GM15510 (cell line): ENCODE measurements at regions not wholly inside any gene's neighbourhood (a gene's known extent, or its start where the extent isn't known, plus 50 kb on each side); places are given as distances from the start of the nearest gene placed in this dataset.

Source experiments
- POLR2A ChIP-seq: IDR thresholded peaks from 3 replicates; pipeline ENCODE4 v1.6.1; 2011; ENCODE audit warnings: borderline replicate concordance; ENCODE audit not compliant: insufficient read length; ENCODE audit errors: extremely low read depth

- TF ChIP-seq POLR2A: no peak
Observed at GRCh38 chr14:34380471-34380845, 81.6 kb downstream of the SPTSSA start.

DNA sequence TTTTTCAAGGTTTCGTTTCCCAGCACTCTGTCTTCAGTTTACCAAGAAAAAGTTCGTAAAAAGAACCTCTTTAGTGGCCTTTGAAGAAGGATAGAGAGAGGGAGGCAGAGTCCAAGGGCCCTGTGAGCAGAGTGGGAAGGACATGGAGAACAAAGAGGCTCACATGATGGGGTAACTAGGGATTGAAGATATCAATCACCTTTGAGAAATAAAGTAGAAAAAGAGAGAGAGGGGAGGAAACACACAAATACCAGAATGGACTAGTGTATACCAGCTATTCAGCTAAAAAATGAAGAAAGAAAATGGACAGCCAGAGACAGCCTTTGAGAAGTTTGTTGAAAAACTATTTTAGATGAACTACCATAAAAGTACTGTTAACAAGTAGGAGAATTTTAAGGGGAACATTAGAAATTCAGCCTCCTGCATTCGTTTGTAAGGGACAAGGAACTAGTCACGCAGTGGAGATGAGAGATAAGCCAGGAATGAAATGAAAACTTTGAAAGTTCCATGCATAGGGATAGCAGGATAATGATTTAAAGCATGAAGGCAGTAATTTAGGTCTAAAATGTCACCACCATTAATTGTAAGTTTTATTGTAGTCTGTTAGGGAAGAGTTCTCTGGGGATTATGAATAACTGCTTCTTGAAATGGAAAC, 82.1 kb downstream of the SPTSSA start:
- no peak for TF ChIP-seq POLR2A

DNA sequence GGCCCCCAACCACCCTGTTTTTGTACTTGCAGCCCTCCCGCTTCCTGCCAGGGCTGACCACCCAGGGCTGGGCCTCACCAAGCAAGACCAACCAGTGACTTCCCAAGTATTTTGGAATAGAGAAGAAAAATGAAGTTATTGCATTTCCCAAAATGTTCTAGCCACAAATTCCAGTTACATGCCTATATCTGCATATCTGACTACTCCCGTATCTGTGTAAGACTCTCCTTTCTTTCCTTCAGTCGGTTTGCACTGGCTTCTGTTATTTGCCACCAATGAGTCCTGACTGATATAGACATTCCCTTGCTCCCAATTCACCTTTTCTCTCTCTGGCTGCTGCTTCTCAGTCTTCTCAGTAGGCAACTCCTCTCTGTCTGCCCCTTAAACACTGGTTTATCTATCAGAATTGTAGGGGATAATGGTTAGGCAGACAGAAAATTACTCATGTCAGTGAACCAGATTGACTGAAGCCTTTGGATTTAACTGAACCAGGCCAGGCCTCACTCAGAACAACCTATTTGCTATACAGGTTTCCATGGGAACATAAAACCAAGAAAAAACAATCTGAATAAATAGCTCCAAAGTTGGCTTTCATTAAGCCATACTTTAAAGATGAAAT, 85.3 kb downstream of the SPTSSA start:
- no peak for TF ChIP-seq POLR2A

- TF ChIP-seq POLR2A: no peak
Observed at GRCh38 chr14:34374998-34375740, 86.9 kb downstream of the SPTSSA start.

GRCh38 chr14:34373191-34373590, 88.8 kb downstream of the SPTSSA start:
- no peak for TF ChIP-seq POLR2A

- TF ChIP-seq POLR2A: no peak
Observed at GRCh38 chr14:34372786-34373185, 89.3 kb downstream of the SPTSSA start.

DNA sequence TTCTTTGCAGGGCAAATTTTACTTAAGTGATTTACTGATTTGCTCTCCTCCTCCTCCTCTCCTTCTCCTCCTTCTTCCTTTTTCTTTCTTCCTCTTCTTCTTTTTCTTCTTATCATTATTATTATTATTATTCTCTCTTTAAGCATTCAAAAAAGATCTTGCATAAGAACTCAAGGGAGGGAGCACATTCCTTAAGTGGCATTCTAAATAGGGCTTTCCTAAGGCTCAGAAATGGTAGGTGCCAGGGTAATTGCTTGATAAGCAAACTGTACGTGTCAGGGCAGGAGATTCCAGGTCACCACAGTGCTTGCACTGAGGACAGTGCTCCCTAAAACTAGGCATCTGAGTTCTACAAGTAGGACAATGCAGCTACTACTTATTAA, 92.4 kb downstream of the SPTSSA start:
- no peak for TF ChIP-seq POLR2A

DNA sequence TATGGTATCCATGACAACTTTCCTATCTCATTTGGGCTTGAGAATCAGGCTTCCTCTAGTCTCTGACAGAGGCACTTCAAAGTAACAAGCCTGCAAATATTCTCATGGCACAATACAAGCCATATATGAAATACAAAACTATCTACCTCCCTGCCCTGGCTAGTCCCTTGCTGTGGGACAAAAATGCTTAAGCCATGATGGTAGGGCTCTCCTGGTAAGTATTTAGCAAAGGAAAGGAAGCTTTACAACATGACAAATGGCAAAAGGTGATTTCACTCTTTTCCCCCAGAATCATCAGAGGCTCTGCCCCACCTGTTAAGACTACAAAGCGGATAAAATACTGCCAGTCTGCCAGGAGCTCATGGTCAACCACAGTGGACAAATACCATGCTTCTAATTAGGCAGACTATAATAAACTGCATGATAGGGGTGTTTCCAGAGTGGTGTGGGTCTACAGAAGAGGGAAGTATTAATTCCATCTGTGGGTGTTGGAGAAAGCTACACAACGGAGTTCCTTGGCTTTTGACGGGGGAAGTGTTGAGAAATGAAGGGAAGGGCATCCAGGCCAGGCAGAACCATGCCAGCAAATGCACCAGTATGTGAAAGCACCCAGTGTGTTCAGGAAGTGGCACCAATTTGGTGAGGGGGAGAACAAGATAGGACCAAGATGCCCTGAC, 92.9 kb downstream of the SPTSSA start:
- TF ChIP-seq POLR2A: no peak

- no peak for TF ChIP-seq POLR2A
Observed at GRCh38 chr14:34368115-34368970, 93.7 kb downstream of the SPTSSA start.

- TF ChIP-seq POLR2A: no peak
Observed at GRCh38 chr14:34365309-34365915, 96.6 kb downstream of the SPTSSA start.

GRCh38 chr14:34364201-34364600, 97.8 kb downstream of the SPTSSA start:
- no peak for TF ChIP-seq POLR2A

GRCh38 chr14:34363733-34364134, 98.3 kb downstream of the SPTSSA start:
- no peak for TF ChIP-seq POLR2A

DNA sequence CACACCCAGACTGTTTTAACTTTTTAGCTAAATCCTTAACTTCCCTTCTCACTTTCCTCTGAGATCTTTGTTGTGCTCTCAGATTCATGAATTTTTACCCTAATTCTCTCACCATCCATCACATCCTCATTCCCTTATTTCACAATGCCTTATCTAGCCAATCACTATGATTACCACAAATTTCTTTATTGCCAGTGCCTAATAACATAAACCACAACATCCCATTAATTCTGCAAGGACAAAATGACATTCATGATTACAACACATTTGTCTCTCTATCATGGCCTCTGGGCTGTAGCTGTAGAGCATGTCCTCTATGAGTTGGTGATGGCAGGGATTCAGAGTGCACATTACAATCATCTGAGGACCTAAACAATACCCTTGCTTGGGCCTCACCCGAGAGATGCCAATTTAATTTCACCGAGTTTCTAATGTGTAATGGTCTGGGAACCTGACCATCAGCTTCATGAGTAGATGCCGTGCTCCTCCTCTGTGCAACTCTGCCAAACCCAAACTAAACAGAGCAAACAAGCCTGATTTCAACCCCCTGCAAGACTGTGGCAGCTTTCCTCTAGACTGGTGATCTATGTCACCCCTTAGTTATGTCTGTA, 99.3 kb downstream of the SPTSSA start:
- TF ChIP-seq POLR2A: no peak
